ENCODE measurements at regions not wholly inside any gene's neighbourhood (a gene's known extent, or its start where the extent isn't known, plus 50 kb on each side); places are given as distances from the start of the nearest gene placed in this dataset.

GRCh38 chr4:188295899-188296298 lies 156.7 kb downstream of the TRIML1 start:
- TF ChIP-seq CTCF (IDR thresholded peaks at IDR 0.05) (no peak), POLR2A (IDR thresholded peaks at IDR 0.05) (no peak), POLR2AphosphoS5 (IDR thresholded peaks at IDR 0.05; ENCODE audit: insufficient read depth in 1 of 2, low read depth in 1 of 2) (no peak)
